PC-9 (cell line): ENCODE measurements at regions not wholly inside any gene's neighbourhood (a gene's known extent, or its start where the extent isn't known, plus 50 kb on each side); places are given as distances from the start of the nearest gene placed in this dataset.
A peak's percentile ranks its signal among the peaks of the same experiment; 100 is the strongest.

Experiments used
- BruUV-seq: library from RNA; stranded (reverse); fragments of 400-500 nt; replicated peaks from 2 replicates; lab custom pipeline; 2021; lab: Mats Ljungman, UMichigan
- CTCF ChIA-PET: fragments of 300-600 bp; sonication (Branson Sonifier 250); formaldehyde crosslinking; loops from one replicate; lab custom pipeline; 2022; ENCODE audit warnings: antibody characterized with exemption; lab: Charles Lee
- POLR2A ChIA-PET: fragments of 300-600 bp; sonication (Branson Sonifier 250); formaldehyde crosslinking; loops from one replicate; lab custom pipeline; 2022; ENCODE audit warnings: antibody characterized with exemption; ENCODE audit not compliant: unreplicated experiment; lab: Charles Lee
- DNase-seq, 2 experiments: peaks; one replicate each; pipeline versions ENCODE4 v3.0.0 to v3.0.0-alpha.2; 2015 to 2022; ENCODE audit warnings: mixed read lengths in 1 of 2
- H2AFZ ChIP-seq: fragments of 200-600 bp; sonication (generic); 2 replicates; pipeline ENCODE4 v1.8.1; 2017; ENCODE audit warnings: antibody characterized with exemption
- H3F3A ChIP-seq: fragments of 200-600 bp; sonication (generic); 2 replicates; pipeline ENCODE4 v1.8.1; 2017; ENCODE audit warnings: antibody characterized with exemption, mild to moderate bottlenecking, low read depth; ENCODE audit not compliant: insufficient read depth
- H3K27ac ChIP-seq: fragments of 200-600 bp; sonication (generic); 2 replicates; pipeline ENCODE4 v1.6.1; 2016; ENCODE audit warnings: mixed run types
- H3K27me3 ChIP-seq: fragments of 200-600 bp; sonication (generic); 2 replicates; pipeline ENCODE4 v1.6.1; 2016; ENCODE audit warnings: low read depth, mixed run types; ENCODE audit not compliant: insufficient read depth
- H3K36me3 ChIP-seq: fragments of 200-600 bp; sonication (generic); 2 replicates; pipeline ENCODE4 v1.6.1; 2016; ENCODE audit warnings: low read depth, mixed run types
- H3K4me1 ChIP-seq: fragments of 200-600 bp; sonication (generic); replicated peaks from 2 replicates; pipeline ENCODE4 v1.6.1; 2016; ENCODE audit warnings: mixed run types; ENCODE audit not compliant: insufficient read depth
- H3K4me2 ChIP-seq: fragments of 200-600 bp; sonication (generic); 2 replicates; pipeline ENCODE4 v1.6.1; 2017; ENCODE audit warnings: mixed run types
- H3K4me3 ChIP-seq: fragments of 200-600 bp; sonication (generic); 2 replicates; pipeline ENCODE4 v1.6.1; 2016; ENCODE audit warnings: mixed run types
- H3K79me2 ChIP-seq: fragments of 200-600 bp; sonication (generic); 2 replicates; pipeline ENCODE4 v1.6.1; 2017; ENCODE audit warnings: low read depth, mixed run types
- H3K9me2 ChIP-seq: fragments of 200-600 bp; sonication (generic); 2 replicates; pipeline ENCODE4 v1.8.1; 2017; ENCODE audit warnings: mild to moderate bottlenecking; ENCODE audit not compliant: insufficient read depth
- H3K9me3 ChIP-seq: fragments of 200-600 bp; sonication (generic); 2 replicates; pipeline ENCODE4 v1.8.1; 2016; ENCODE audit warnings: low read depth; ENCODE audit not compliant: insufficient read depth
- H4K20me1 ChIP-seq: fragments of 200-600 bp; sonication (generic); 2 replicates; pipeline ENCODE4 v1.8.1; 2017; ENCODE audit not compliant: insufficient read depth
- EZH2 ChIP-seq: fragments of 200-600 bp; sonication (generic); IDR thresholded peaks from 2 replicates; pipeline ENCODE4 v1.8.0; 2017; ENCODE audit warnings: antibody characterized with exemption, low read depth
- intact Hi-C: fragments of 100-400 bp; cut with micrococcal nuclease; formaldehyde crosslinking; loops from one replicate; pipeline ENCODE4 v1.10.0; 2022; ENCODE audit not compliant: unreplicated experiment
- TF ChIP-seq, protein P1 (sequence below): fragments of 200-600 bp; sonication (generic); conservative IDR thresholded peaks from 2 replicates; pipeline ENCODE4 v1.6.1; 2017; ENCODE audit warnings: mixed run types, antibody characterized with exemption, mild to moderate bottlenecking, moderate library complexity

- intact Hi-C loops: loop anchor here (2.0 to 5.0 kb wide), 2 partner anchors 158 to 275 kb away; no protein-coding TSS in a partner anchor
- Histone ChIP-seq H3F3A (no peaks in the 10 kb centered on the region), H3K27ac (no peak overlapping the region), H3K4me3 (no peak overlapping the region), H2AFZ (no peak overlapping the region), H3K4me1 (no peaks in the 10 kb centered on the region), H3K27me3 (no peaks in the 10 kb centered on the region), H3K4me2 (no peak overlapping the region), H3K36me3 (no peaks in the 10 kb centered on the region), H3K9me3 (no peaks in the 10 kb centered on the region), H3K79me2 (no peaks in the 10 kb centered on the region), H3K9me2 (no peaks in the 10 kb centered on the region), H4K20me1 (no peaks in the 10 kb centered on the region)
- no peak for TF ChIP-seq EZH2
- TF ChIP-seq, protein P1, sequence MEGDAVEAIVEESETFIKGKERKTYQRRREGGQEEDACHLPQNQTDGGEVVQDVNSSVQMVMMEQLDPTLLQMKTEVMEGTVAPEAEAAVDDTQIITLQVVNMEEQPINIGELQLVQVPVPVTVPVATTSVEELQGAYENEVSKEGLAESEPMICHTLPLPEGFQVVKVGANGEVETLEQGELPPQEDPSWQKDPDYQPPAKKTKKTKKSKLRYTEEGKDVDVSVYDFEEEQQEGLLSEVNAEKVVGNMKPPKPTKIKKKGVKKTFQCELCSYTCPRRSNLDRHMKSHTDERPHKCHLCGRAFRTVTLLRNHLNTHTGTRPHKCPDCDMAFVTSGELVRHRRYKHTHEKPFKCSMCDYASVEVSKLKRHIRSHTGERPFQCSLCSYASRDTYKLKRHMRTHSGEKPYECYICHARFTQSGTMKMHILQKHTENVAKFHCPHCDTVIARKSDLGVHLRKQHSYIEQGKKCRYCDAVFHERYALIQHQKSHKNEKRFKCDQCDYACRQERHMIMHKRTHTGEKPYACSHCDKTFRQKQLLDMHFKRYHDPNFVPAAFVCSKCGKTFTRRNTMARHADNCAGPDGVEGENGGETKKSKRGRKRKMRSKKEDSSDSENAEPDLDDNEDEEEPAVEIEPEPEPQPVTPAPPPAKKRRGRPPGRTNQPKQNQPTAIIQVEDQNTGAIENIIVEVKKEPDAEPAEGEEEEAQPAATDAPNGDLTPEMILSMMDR: peak; percentile 59
- CTCF ChIA-PET: no interaction called here
- no TSS peak for BruUV-seq
- POLR2A ChIA-PET: no interaction called here
- peak in 1 of 2 experiments; percentile 7 for DNase-seq
Observed at GRCh38 chr9:88722753-88723152, 187.8 kb downstream of the NXNL2 start.

GRCh38 chr9:88723751-88724150 is 188.8 kb downstream of the NXNL2 start:
- H3K4me3 ChIP-seq: no peak overlapping the region
- CTCF ChIA-PET: no interaction called here
- no peak overlapping the region for H2AFZ ChIP-seq
- no peaks in the 10 kb centered on the region for H3K9me2 ChIP-seq
- no peak overlapping the region for H3K4me2 ChIP-seq
- no peak overlapping the region for H3K27ac ChIP-seq
- TF ChIP-seq, protein P1: no peak
- no peak for TF ChIP-seq EZH2
- no peaks in the 10 kb centered on the region for H3F3A ChIP-seq
- H3K27me3 ChIP-seq: no peaks in the 10 kb centered on the region
- no TSS peak for BruUV-seq
- H4K20me1 ChIP-seq: no peaks in the 10 kb centered on the region
- no peaks in the 10 kb centered on the region for H3K4me1 ChIP-seq
- H3K79me2 ChIP-seq: no peaks in the 10 kb centered on the region
- POLR2A ChIA-PET: no interaction called here
- intact Hi-C loops: loop anchor here (2.0 to 5.0 kb wide), 2 partner anchors 157 to 274 kb away; no protein-coding TSS in a partner anchor
- H3K36me3 ChIP-seq: no peaks in the 10 kb centered on the region
- no peak for DNase-seq
- H3K9me3 ChIP-seq: no peaks in the 10 kb centered on the region

GRCh38 chr9:88724331-88724730 is 189.4 kb downstream of the NXNL2 start:
- BruUV-seq: no TSS peak
- H3K36me3 ChIP-seq: no peaks in the 10 kb centered on the region
- H3F3A ChIP-seq: no peaks in the 10 kb centered on the region
- no peaks in the 10 kb centered on the region for H3K4me1 ChIP-seq
- no peaks in the 10 kb centered on the region for H3K27me3 ChIP-seq
- intact Hi-C loops: loop anchor here (5.0 kb wide), 1 partner anchor 273 kb away; no protein-coding TSS in a partner anchor
- H3K79me2 ChIP-seq: no peaks in the 10 kb centered on the region
- H3K27ac ChIP-seq: no peak overlapping the region
- TF ChIP-seq, protein P1: no peak
- no peak for TF ChIP-seq EZH2
- no peak overlapping the region for H3K4me2 ChIP-seq
- H3K9me2 ChIP-seq: no peaks in the 10 kb centered on the region
- no peak overlapping the region for H2AFZ ChIP-seq
- CTCF ChIA-PET: no interaction called here
- no peak for DNase-seq
- POLR2A ChIA-PET: no interaction called here
- H3K4me3 ChIP-seq: no peak overlapping the region
- no peaks in the 10 kb centered on the region for H3K9me3 ChIP-seq
- no peaks in the 10 kb centered on the region for H4K20me1 ChIP-seq
